ENCODE measurements at regions not wholly inside any gene's neighbourhood (a gene's known extent, or its start where the extent isn't known, plus 50 kb on each side); places are given as distances from the start of the nearest gene placed in this dataset.

GRCh38 chr16:86018487-86018886 lies 119.5 kb downstream of the IRF8 start:
- no peak for DNase-seq (ENCODE audit: low read depth in 2 of 2)

- DNase-seq (ENCODE audit: low read depth in 2 of 2) = no peak
Observed at GRCh38 chr16:86018941-86019340, 120.0 kb downstream of the IRF8 start.

GRCh38 chr16:86019446-86020047 lies 120.6 kb downstream of the IRF8 start:
- no peak for DNase-seq (ENCODE audit: low read depth in 2 of 2)

- no peak for DNase-seq (ENCODE audit: low read depth in 2 of 2)
Observed at GRCh38 chr16:86020971-86021370, 122.0 kb downstream of the IRF8 start.

- no peak for DNase-seq (ENCODE audit: low read depth in 2 of 2)
Observed at GRCh38 chr16:86022381-86022960, 123.5 kb downstream of the IRF8 start.

- DNase-seq (ENCODE audit: low read depth in 2 of 2) = no peak
Observed at GRCh38 chr16:86024210-86024609, 125.2 kb downstream of the IRF8 start.

- DNase-seq (ENCODE audit: low read depth in 2 of 2) = no peak
Observed at GRCh38 chr16:86025706-86026105, 126.7 kb downstream of the IRF8 start.

GRCh38 chr16:86026171-86026910 lies 127.4 kb downstream of the IRF8 start:
- DNase-seq (ENCODE audit: low read depth in 2 of 2) = no peak

GRCh38 chr16:86026916-86027315 lies 128.0 kb downstream of the IRF8 start:
- DNase-seq (ENCODE audit: low read depth in 2 of 2) = no peak

- no peak for DNase-seq (ENCODE audit: low read depth in 2 of 2)
Observed at GRCh38 chr16:86027373-86028126, 128.6 kb downstream of the IRF8 start.

- DNase-seq (ENCODE audit: low read depth in 2 of 2) = no peak
Observed at GRCh38 chr16:86029131-86029741, 130.3 kb downstream of the IRF8 start.

- no peak for DNase-seq (ENCODE audit: low read depth in 2 of 2)
Observed at GRCh38 chr16:86030116-86030515, 131.2 kb downstream of the IRF8 start.

GRCh38 chr16:86031141-86031678 lies 132.2 kb downstream of the IRF8 start:
- DNase-seq (ENCODE audit: low read depth in 2 of 2) = no peak

- no peak for DNase-seq (ENCODE audit: low read depth in 2 of 2)
Observed at GRCh38 chr16:86033016-86033474, 134.1 kb downstream of the IRF8 start.

GRCh38 chr16:86033971-86034370 lies 135.0 kb downstream of the IRF8 start:
- no peak for DNase-seq (ENCODE audit: low read depth in 2 of 2)

GRCh38 chr16:86034421-86034919 lies 135.5 kb downstream of the IRF8 start:
- DNase-seq (ENCODE audit: low read depth in 2 of 2) = no peak

- no peak for DNase-seq (ENCODE audit: low read depth in 2 of 2)
Observed at GRCh38 chr16:86035906-86036305, 136.9 kb downstream of the IRF8 start.

- no peak for DNase-seq (ENCODE audit: low read depth in 2 of 2)
Observed at GRCh38 chr16:86037999-86038925, 139.3 kb downstream of the IRF8 start.

GRCh38 chr16:86038926-86039310 lies 140.0 kb downstream of the IRF8 start:
- no peak for DNase-seq (ENCODE audit: low read depth in 2 of 2)

- DNase-seq (ENCODE audit: low read depth in 2 of 2) = no peak
Observed at GRCh38 chr16:86039606-86040005, 140.6 kb downstream of the IRF8 start.
